Suprapubic skin (tissue), 4 donors: ENCODE measurements at regions not wholly inside any gene's neighbourhood (a gene's known extent, or its start where the extent isn't known, plus 50 kb on each side); places are given as distances from the start of the nearest gene placed in this dataset.

Experiments used
- DNase-seq, 2 donors: peaks; one replicate each; pipeline ENCODE4 v3.0.0-alpha.2; 2019; ENCODE audit warnings: low spot score in 2 of 2
- H3K27ac ChIP-seq: fragments of 200-600 bp; sonication (generic); one replicate; pipeline ENCODE4 v1.5.1; 2019
- H3K27me3 ChIP-seq: fragments of 200-600 bp; sonication (generic); one replicate; pipeline ENCODE4 v1.5.1; 2019
- H3K36me3 ChIP-seq: fragments of 200-600 bp; sonication (generic); one replicate; pipeline ENCODE4 v1.5.1; 2019
- H3K4me1 ChIP-seq: fragments of 200-600 bp; sonication (generic); one replicate; pipeline ENCODE4 v1.5.1; 2019
- H3K4me3 ChIP-seq: fragments of 200-600 bp; sonication (generic); one replicate; pipeline ENCODE4 v1.5.1; 2019; ENCODE audit warnings: mild to moderate bottlenecking
- H3K9me3 ChIP-seq: fragments of 200-600 bp; sonication (generic); one replicate; pipeline ENCODE4 v1.5.1; 2019
- EP300 ChIP-seq: sonication (generic); formaldehyde crosslinking; IDR thresholded peaks from one replicate; pipeline ENCODE4 v1.6.1; 2017; ENCODE audit warnings: antibody characterized with exemption
- POLR2A ChIP-seq, 2 donors: fragments of 450-650 bp; IDR thresholded peaks; one replicate each; pipeline ENCODE4 v1.6.1; 2017; ENCODE audit warnings: antibody characterized with exemption in 2 of 2, mild to moderate bottlenecking in 2 of 2, moderate library complexity in 2 of 2
- POLR2AphosphoS5 ChIP-seq, 3 donors: sonication (generic); formaldehyde crosslinking; IDR thresholded peaks; one replicate each; pipeline ENCODE4 v1.6.1; 2017; ENCODE audit warnings: antibody characterized with exemption in 3 of 3
- WGBS: methylation state at CpG from one replicate; pipeline ENCODE4 v1.1.5; 2018; 5-methylcytosine and 5-hydroxymethylcytosine counted together
- TF ChIP-seq, protein P1 (sequence below), 2 donors: fragments of 200-600 bp in 1 of 2; fragments of 450-650 bp in 1 of 2; sonication (generic) in 1 of 2; IDR thresholded peaks; one replicate each; pipeline ENCODE4 v1.5.1; 2016 to 2019; ENCODE audit warnings: antibody characterized with exemption in 2 of 2, mild to moderate bottlenecking in 1 of 2, moderate library complexity in 1 of 2

DNA sequence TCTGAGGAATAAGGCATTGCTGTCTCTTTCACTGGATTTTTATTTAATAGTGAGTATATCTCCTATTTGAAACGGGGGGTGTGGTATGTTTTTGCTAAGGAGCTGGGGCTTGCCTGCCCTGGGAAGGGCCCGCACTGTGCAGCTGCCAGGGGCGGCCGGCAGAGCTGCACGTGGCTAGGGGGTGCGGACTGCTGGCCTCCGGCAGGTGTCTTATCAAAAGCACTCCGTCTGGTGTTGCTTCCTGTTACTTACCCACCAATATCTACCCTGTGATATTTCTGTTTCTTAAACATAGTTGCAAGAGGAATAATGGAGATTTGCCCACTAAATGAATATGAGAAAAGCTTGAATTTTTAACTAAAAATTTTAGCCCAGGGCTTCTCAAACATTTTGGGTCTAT, 232.0 kb downstream of the IRX1 start:
- no peak for DNase-seq
- H3K36me3 ChIP-seq, result no peaks in the 10 kb centered on the region
- H3K4me1 ChIP-seq, result no peaks in the 10 kb centered on the region
- H3K27ac ChIP-seq, result no peak overlapping the region
- no peak overlapping the region for H3K4me3 ChIP-seq
- TF ChIP-seq, protein P1, sequence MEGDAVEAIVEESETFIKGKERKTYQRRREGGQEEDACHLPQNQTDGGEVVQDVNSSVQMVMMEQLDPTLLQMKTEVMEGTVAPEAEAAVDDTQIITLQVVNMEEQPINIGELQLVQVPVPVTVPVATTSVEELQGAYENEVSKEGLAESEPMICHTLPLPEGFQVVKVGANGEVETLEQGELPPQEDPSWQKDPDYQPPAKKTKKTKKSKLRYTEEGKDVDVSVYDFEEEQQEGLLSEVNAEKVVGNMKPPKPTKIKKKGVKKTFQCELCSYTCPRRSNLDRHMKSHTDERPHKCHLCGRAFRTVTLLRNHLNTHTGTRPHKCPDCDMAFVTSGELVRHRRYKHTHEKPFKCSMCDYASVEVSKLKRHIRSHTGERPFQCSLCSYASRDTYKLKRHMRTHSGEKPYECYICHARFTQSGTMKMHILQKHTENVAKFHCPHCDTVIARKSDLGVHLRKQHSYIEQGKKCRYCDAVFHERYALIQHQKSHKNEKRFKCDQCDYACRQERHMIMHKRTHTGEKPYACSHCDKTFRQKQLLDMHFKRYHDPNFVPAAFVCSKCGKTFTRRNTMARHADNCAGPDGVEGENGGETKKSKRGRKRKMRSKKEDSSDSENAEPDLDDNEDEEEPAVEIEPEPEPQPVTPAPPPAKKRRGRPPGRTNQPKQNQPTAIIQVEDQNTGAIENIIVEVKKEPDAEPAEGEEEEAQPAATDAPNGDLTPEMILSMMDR (IDR thresholded peaks at IDR 0.05), result no peak
- TF ChIP-seq POLR2AphosphoS5 (IDR thresholded peaks at IDR 0.05) (no peak), POLR2A (IDR thresholded peaks at IDR 0.05) (no peak), EP300 (no peak)
- H3K9me3 ChIP-seq, result no peaks in the 10 kb centered on the region
- 55% methylated on average over 8 of the region's 8 CpGs for WGBS
- no peaks in the 10 kb centered on the region for H3K27me3 ChIP-seq

DNA sequence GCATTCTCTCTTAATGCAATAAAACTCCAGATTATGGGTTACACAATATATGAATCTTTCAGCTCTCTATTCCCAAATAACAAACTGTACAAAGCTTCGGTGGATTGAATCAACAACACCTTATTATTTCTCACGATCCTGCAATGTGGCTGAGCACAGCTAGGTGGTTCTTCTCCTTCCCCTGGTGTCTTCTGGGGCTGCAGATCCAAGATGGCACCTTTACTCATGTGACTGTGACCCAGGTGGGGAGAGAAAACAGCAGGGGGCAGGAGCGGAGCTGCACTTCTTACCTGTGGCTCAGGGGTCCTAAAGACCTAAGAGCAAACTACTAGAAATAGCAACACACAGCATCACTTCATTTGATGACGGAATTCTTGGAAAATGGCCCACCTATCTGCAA, 233.1 kb downstream of the IRX1 start:
- TF ChIP-seq POLR2A (IDR thresholded peaks at IDR 0.05) (no peak), POLR2AphosphoS5 (IDR thresholded peaks at IDR 0.05) (no peak), EP300 (no peak)
- TF ChIP-seq, protein P1 (IDR thresholded peaks at IDR 0.05), result no peak
- H3K4me3 ChIP-seq, result no peak overlapping the region
- H3K36me3 ChIP-seq, result no peaks in the 10 kb centered on the region
- H3K9me3 ChIP-seq, result no peaks in the 10 kb centered on the region
- WGBS, result 91% methylated on average over 4 of the region's 4 CpGs
- H3K4me1 ChIP-seq, result no peaks in the 10 kb centered on the region
- no peak for DNase-seq
- no peaks in the 10 kb centered on the region for H3K27me3 ChIP-seq
- H3K27ac ChIP-seq, result no peak overlapping the region

DNA sequence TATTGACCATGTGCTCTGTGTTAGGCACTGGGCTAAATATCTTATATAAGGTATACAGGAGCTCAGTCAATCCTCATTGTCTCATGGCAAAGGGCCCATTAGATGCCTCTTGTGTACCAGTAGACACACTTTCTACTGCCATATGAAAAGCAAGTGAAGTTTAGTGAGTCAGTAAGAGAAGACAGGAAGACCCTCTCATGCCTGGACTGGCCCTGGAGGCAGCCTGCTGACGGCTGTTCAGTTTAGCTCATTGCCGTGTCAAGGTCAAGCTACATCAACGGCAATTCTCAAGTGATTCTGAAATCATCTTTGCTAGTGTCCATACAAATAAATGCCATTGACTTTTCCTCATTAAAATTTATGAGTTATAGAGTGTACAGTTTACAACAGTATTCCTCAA, 237.9 kb downstream of the IRX1 start:
- no peaks in the 10 kb centered on the region for H3K36me3 ChIP-seq
- TF ChIP-seq, protein P1 (IDR thresholded peaks at IDR 0.05), result no peak
- TF ChIP-seq POLR2A (IDR thresholded peaks at IDR 0.05) (no peak), POLR2AphosphoS5 (IDR thresholded peaks at IDR 0.05) (no peak), EP300 (no peak)
- DNase-seq, result no peak
- H3K9me3 ChIP-seq, result no peaks in the 10 kb centered on the region
- no peaks in the 10 kb centered on the region for H3K4me1 ChIP-seq
- peaks cover 3% of the 10 kb centered on the region for H3K27me3 ChIP-seq
- WGBS, result 76% methylated on average over 3 of the region's 3 CpGs
- H3K4me3 ChIP-seq, result no peak overlapping the region
- no peak overlapping the region for H3K27ac ChIP-seq

DNA sequence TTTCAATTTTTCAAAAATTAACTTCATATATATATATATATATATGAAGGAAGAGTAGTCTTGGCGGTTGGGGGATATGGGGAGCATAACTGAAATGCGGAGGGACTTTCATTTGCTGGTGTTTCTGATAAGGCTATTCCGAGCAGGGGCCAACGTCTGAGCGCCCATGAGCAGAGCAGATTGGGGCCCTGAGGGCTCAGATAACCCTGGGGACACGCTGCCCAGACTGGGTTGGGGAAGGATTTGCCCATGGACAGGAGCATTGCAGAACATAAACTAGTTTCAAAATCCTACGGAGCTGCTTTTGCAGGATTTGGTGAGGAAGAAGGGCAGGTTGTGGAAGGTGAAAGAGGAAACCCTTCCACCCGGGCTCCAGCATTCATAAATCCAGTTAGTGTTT, 240.2 kb downstream of the IRX1 start:
- Histone ChIP-seq H3K27me3 (peaks cover 3% of the 10 kb centered on the region), H3K9me3 (no peaks in the 10 kb centered on the region), H3K4me3 (no peak overlapping the region), H3K4me1 (no peaks in the 10 kb centered on the region), H3K27ac (no peak overlapping the region), H3K36me3 (no peaks in the 10 kb centered on the region)
- WGBS, result 74% methylated on average over 8 of the region's 8 CpGs
- TF ChIP-seq, protein P1 (IDR thresholded peaks at IDR 0.05), result no peak
- TF ChIP-seq EP300 (no peak), POLR2A (IDR thresholded peaks at IDR 0.05) (no peak), POLR2AphosphoS5 (IDR thresholded peaks at IDR 0.05) (no peak)
- no peak for DNase-seq

DNA sequence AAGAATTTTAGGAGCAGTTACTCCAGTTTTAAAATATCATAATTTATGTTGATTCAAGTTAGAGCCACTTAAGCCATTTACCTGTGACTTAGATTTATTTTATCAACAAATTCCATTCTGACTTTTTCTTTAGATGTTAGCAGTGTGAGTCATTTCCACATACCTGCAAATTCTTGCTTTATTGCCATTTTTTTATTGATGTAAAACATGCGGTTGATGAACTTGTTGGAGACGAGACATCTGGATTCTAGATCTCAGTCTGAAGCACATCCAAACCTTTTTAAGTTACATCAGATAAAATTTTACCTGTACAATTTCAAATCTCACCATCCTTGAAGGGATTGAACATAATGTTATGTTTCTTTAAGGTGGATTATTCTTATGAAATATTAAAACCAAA, 240.9 kb downstream of the IRX1 start:
- no peaks in the 10 kb centered on the region for H3K4me1 ChIP-seq
- H3K9me3 ChIP-seq, result no peaks in the 10 kb centered on the region
- no peaks in the 10 kb centered on the region for H3K36me3 ChIP-seq
- no peak for DNase-seq
- no peak overlapping the region for H3K4me3 ChIP-seq
- H3K27me3 ChIP-seq, result peaks cover 3% of the 10 kb centered on the region
- TF ChIP-seq POLR2A (IDR thresholded peaks at IDR 0.05) (no peak), POLR2AphosphoS5 (IDR thresholded peaks at IDR 0.05) (no peak)
- TF ChIP-seq, protein P1 (IDR thresholded peaks at IDR 0.05), result no peak
- no peak overlapping the region for H3K27ac ChIP-seq
- WGBS, result 60% methylated on average over 2 of the region's 2 CpGs
